H9 (cell line): ENCODE measurements at regions not wholly inside any gene's neighbourhood (a gene's known extent, or its start where the extent isn't known, plus 50 kb on each side); places are given as distances from the start of the nearest gene placed in this dataset.

Experiments used
- DNase-seq: peaks from one replicate; pipeline ENCODE4 v3.0.0-alpha.2; 2017
- H2AFZ ChIP-seq: one replicate; pipeline ENCODE4 v1.6.1; 2013; ENCODE audit warnings: mild to moderate bottlenecking, low read length, control low read depth, moderate library complexity
- H2AK5ac ChIP-seq: 2 replicates; pipeline ENCODE4 v1.6.1; 2013; ENCODE audit warnings: low read length, control low read depth, mixed read lengths; ENCODE audit not compliant: insufficient read length
- H2BK120ac ChIP-seq: one replicate; pipeline ENCODE4 v1.6.1; 2013; ENCODE audit warnings: low read depth, mild to moderate bottlenecking, low read length, control low read depth, inconsistent platforms; ENCODE audit not compliant: poor library complexity, severe bottlenecking
- H2BK12ac ChIP-seq: 2 replicates; pipeline ENCODE4 v1.6.1; 2013; ENCODE audit warnings: low read length, control low read depth, mixed read lengths, low read depth; ENCODE audit not compliant: insufficient read length
- H2BK15ac ChIP-seq: 2 replicates; pipeline ENCODE4 v1.6.1; 2013; ENCODE audit warnings: low read depth, low read length, control low read depth
- H2BK20ac ChIP-seq: one replicate; pipeline ENCODE4 v1.6.1; 2013; ENCODE audit warnings: low read depth, mild to moderate bottlenecking, low read length, control low read depth, inconsistent platforms; ENCODE audit not compliant: poor library complexity, severe bottlenecking
- H2BK5ac ChIP-seq: 2 replicates; pipeline ENCODE4 v1.6.1; 2013; ENCODE audit warnings: low read length, control low read depth, mixed read lengths; ENCODE audit not compliant: insufficient read length
- H3K14ac ChIP-seq: 2 replicates; pipeline ENCODE4 v1.6.1; 2013; ENCODE audit warnings: low read length, control low read depth; ENCODE audit not compliant: insufficient read depth
- H3K18ac ChIP-seq: 2 replicates; pipeline ENCODE4 v1.6.1; 2013; ENCODE audit warnings: low read depth, mild to moderate bottlenecking, mixed read lengths, low read length, control low read depth; ENCODE audit not compliant: insufficient read length
- H3K23ac ChIP-seq: 2 replicates; pipeline ENCODE4 v1.6.1; 2013; ENCODE audit warnings: low read length, control low read depth, mixed read lengths, low read depth; ENCODE audit not compliant: insufficient read length
- H3K23me2 ChIP-seq: 2 replicates; pipeline ENCODE4 v1.6.1; 2013; ENCODE audit warnings: low read depth, mild to moderate bottlenecking, mixed read lengths, low read length, control low read depth; ENCODE audit not compliant: insufficient read length, poor library complexity, severe bottlenecking
- H3K27ac ChIP-seq: 2 replicates; pipeline ENCODE4 v1.5.1; 2013; ENCODE audit warnings: low read length, control low read depth, mixed read lengths, low read depth; ENCODE audit not compliant: insufficient read length
- H3K27me3 ChIP-seq: 2 replicates; pipeline ENCODE4 v1.6.1; 2013; ENCODE audit warnings: low read length, control low read depth, inconsistent platforms; ENCODE audit not compliant: insufficient read depth
- H3K4ac ChIP-seq: 2 replicates; pipeline ENCODE4 v1.6.1; 2013; ENCODE audit warnings: low read depth, mild to moderate bottlenecking, control low read depth, inconsistent platforms, low read length, moderate library complexity
- H3K4me1 ChIP-seq: 2 replicates; pipeline ENCODE4 v1.6.1; 2013; ENCODE audit warnings: low read length, control low read depth, inconsistent platforms; ENCODE audit not compliant: insufficient read depth
- H3K4me2 ChIP-seq: 2 replicates; pipeline ENCODE4 v1.6.1; 2013; ENCODE audit warnings: low read length, control low read depth, mixed read lengths; ENCODE audit not compliant: insufficient read length, insufficient read depth
- H3K56ac ChIP-seq: 2 replicates; pipeline ENCODE4 v1.6.1; 2013; ENCODE audit warnings: low read depth, mild to moderate bottlenecking, mixed read lengths, low read length, control low read depth; ENCODE audit not compliant: insufficient read length
- H3K79me1 ChIP-seq: 2 replicates; pipeline ENCODE4 v1.6.1; 2013; ENCODE audit warnings: low read depth, mild to moderate bottlenecking, moderate library complexity, low read length, control low read depth, inconsistent platforms; ENCODE audit not compliant: insufficient read depth, poor library complexity, severe bottlenecking
- H3K79me2 ChIP-seq: 2 replicates; pipeline ENCODE4 v1.6.1; 2013; ENCODE audit warnings: low read length, control low read depth, inconsistent platforms; ENCODE audit not compliant: insufficient read depth
- H3K9ac ChIP-seq: 2 replicates; pipeline ENCODE4 v1.6.1; 2013; ENCODE audit warnings: low read length, control low read depth, mixed read lengths; ENCODE audit not compliant: insufficient read length; ENCODE audit errors: extremely low read depth
- H3K9me3 ChIP-seq: one replicate; pipeline ENCODE4 v1.6.1; 2013; ENCODE audit warnings: low read depth, low read length, inconsistent platforms; ENCODE audit not compliant: control insufficient read depth
- H3T11ph ChIP-seq: one replicate; pipeline ENCODE4 v1.6.1; 2013; ENCODE audit warnings: mild to moderate bottlenecking, low read length, control low read depth, inconsistent platforms
- H4K20me1 ChIP-seq: one replicate; pipeline ENCODE4 v1.6.1; 2013; ENCODE audit not compliant: control insufficient read depth, insufficient read length, insufficient read depth
- H4K5ac ChIP-seq: 2 replicates; pipeline ENCODE4 v1.6.1; 2013; ENCODE audit warnings: low read depth, mild to moderate bottlenecking, mixed read lengths, low read length, control low read depth; ENCODE audit not compliant: insufficient read length
- H4K8ac ChIP-seq: replicated peaks from 2 replicates; pipeline ENCODE4 v1.6.1; 2013; ENCODE audit warnings: low read length, control low read depth, mixed read lengths, low read depth; ENCODE audit not compliant: insufficient read length
- H4K91ac ChIP-seq: 2 replicates; pipeline ENCODE4 v1.6.1; 2013; ENCODE audit warnings: low read depth, mild to moderate bottlenecking, moderate library complexity, mixed read lengths, low read length, control low read depth; ENCODE audit not compliant: insufficient read length
- H3K27ac Mint-ChIP-seq, 3 experiments: 2 replicates in 2 of 3; 3 replicates in 1 of 3; pipeline ENCODE4 v1.8.0; 2020 to 2021; ENCODE audit warnings: mixed read lengths in 3 of 3, mild to moderate bottlenecking in 1 of 3, moderate library complexity in 1 of 3
- H3K27me3 Mint-ChIP-seq: 2 replicates; pipeline ENCODE4 v1.8.0; 2021; ENCODE audit warnings: low read depth, mild to moderate bottlenecking, moderate library complexity, mixed read lengths
- H3K36me3 Mint-ChIP-seq, 3 experiments: 2 replicates in 2 of 3; 3 replicates in 1 of 3; pipeline ENCODE4 v1.8.0; 2020 to 2021; ENCODE audit warnings: low read depth in 3 of 3, mixed read lengths in 3 of 3; ENCODE audit not compliant: insufficient read depth in 1 of 3
- H3K4me1 Mint-ChIP-seq, 2 experiments: 2 replicates each; pipeline ENCODE4 v1.8.0; 2020; ENCODE audit warnings: mixed read lengths in 2 of 2
- H3K4me3 Mint-ChIP-seq, 2 experiments: 2 replicates in 1 of 2; 3 replicates in 1 of 2; pipeline ENCODE4 v1.8.0; 2020 to 2021; ENCODE audit warnings: mild to moderate bottlenecking in 2 of 2, mixed read lengths in 2 of 2, moderate library complexity in 1 of 2
- H3K9me3 Mint-ChIP-seq, 2 experiments: 2 replicates in 1 of 2; 3 replicates in 1 of 2; pipeline ENCODE4 v1.8.0; 2020; ENCODE audit warnings: mild to moderate bottlenecking in 2 of 2, mixed read lengths in 2 of 2, moderate library complexity in 1 of 2
- WGBS: extraction: QIAGEN DNeasy Blood & Tissue Kit; methylation state at CpG from one replicate; pipeline ENCODE4 v1.1.7; 2013; ENCODE audit warnings: missing lambda C conversion rate, low lambda C conversion rate, mixed read lengths; ENCODE audit not compliant: insufficient read length; ENCODE audit errors: extremely low coverage; 5-methylcytosine and 5-hydroxymethylcytosine counted together
- TF ChIP-seq, protein P1 (sequence below): fragments of 200-600 bp; sonication (generic); conservative IDR thresholded peaks from 3 replicates; pipeline ENCODE4 v1.8.0; 2021; ENCODE audit warnings: antibody characterized with exemption, mild to moderate bottlenecking

- H3K4me1 Mint-ChIP-seq = peaks cover 17 to 19% of the 10 kb centered on the region in 2 experiments
- H4K5ac ChIP-seq = no peak overlapping the region
- no peaks in the 10 kb centered on the region for H3K9me3 ChIP-seq
- no peak overlapping the region for H4K91ac ChIP-seq
- H3T11ph ChIP-seq = no peak overlapping the region
- H3K56ac ChIP-seq = no peak overlapping the region
- no peak overlapping the region for H2BK15ac ChIP-seq
- no peaks in the 10 kb centered on the region for H3K4me1 ChIP-seq
- H3K27ac ChIP-seq = no peak overlapping the region
- no peaks in the 10 kb centered on the region for H3K23me2 ChIP-seq
- no peak overlapping the region for H2AK5ac ChIP-seq
- no peaks in the 10 kb centered on the region for H3K36me3 Mint-ChIP-seq
- no peaks in the 10 kb centered on the region for H3K27me3 Mint-ChIP-seq
- no peaks in the 10 kb centered on the region for H3K9me3 Mint-ChIP-seq
- H3K23ac ChIP-seq = no peak overlapping the region
- no peaks in the 10 kb centered on the region for H3K79me1 ChIP-seq
- no peak overlapping the region for H2BK5ac ChIP-seq
- H4K20me1 ChIP-seq = no peaks in the 10 kb centered on the region
- H2AFZ ChIP-seq = no peak overlapping the region
- no CpG with 5 or more reads among the region's 3 CpGs for WGBS
- no peak overlapping the region for H3K4me2 ChIP-seq
- H2BK20ac ChIP-seq = no peak overlapping the region
- TF ChIP-seq, protein P1, sequence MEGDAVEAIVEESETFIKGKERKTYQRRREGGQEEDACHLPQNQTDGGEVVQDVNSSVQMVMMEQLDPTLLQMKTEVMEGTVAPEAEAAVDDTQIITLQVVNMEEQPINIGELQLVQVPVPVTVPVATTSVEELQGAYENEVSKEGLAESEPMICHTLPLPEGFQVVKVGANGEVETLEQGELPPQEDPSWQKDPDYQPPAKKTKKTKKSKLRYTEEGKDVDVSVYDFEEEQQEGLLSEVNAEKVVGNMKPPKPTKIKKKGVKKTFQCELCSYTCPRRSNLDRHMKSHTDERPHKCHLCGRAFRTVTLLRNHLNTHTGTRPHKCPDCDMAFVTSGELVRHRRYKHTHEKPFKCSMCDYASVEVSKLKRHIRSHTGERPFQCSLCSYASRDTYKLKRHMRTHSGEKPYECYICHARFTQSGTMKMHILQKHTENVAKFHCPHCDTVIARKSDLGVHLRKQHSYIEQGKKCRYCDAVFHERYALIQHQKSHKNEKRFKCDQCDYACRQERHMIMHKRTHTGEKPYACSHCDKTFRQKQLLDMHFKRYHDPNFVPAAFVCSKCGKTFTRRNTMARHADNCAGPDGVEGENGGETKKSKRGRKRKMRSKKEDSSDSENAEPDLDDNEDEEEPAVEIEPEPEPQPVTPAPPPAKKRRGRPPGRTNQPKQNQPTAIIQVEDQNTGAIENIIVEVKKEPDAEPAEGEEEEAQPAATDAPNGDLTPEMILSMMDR = no peak
- H3K4me3 Mint-ChIP-seq = no peak overlapping the region
- no peak overlapping the region for H3K18ac ChIP-seq
- H4K8ac ChIP-seq = no peak overlapping the region
- no peak overlapping the region for H3K14ac ChIP-seq
- H2BK120ac ChIP-seq = no peak overlapping the region
- H3K27me3 ChIP-seq = no peaks in the 10 kb centered on the region
- no peak for DNase-seq
- H3K9ac ChIP-seq = no peak overlapping the region
- H3K27ac Mint-ChIP-seq = no peak overlapping the region
- no peak overlapping the region for H2BK12ac ChIP-seq
- no peaks in the 10 kb centered on the region for H3K79me2 ChIP-seq
- H3K4ac ChIP-seq = no peak overlapping the region
Observed at GRCh38 chr2:182585001-182585400, 131.1 kb upstream of the DNAJC10 start.
